Body of pancreas (tissue), 4 donors: ENCODE measurements at regions not wholly inside any gene's neighbourhood (a gene's known extent, or its start where the extent isn't known, plus 50 kb on each side); places are given as distances from the start of the nearest gene placed in this dataset.

Source experiments
- POLR2A ChIP-seq, 3 donors: fragments of 450-650 bp; IDR thresholded peaks; one replicate each; pipeline ENCODE4 v1.6.1; 2016; ENCODE audit warnings: antibody characterized with exemption in 3 of 3, mild to moderate bottlenecking in 2 of 3
- TF ChIP-seq, protein P1 (sequence below), 7 experiments: fragments of 450-650 bp in 4 of 7; fragments of 200-600 bp in 3 of 7; sonication (generic) in 3 of 7; IDR thresholded peaks; one replicate each; pipeline ENCODE4 v1.5.1; 2016 to 2019; ENCODE audit warnings: antibody characterized with exemption in 7 of 7

DNA sequence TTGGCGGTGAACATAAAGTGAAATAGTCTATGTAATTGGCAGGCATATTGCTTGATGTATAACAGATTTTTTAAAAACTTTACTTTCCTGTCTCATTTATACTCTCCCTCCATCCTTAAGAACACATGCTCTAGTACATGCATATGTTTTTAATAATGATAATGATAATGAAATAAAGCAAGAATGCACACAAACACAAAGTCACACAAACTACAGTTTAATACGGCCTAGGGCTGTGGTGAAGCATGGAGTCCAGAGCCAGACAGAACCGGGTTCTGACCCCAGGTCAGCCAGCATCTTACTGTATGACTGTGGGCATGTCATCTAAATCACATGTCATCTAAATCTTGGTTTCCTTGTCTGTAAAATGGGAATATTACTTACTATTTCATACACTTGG lies 324.9 kb upstream of the NFIA start:
- TF ChIP-seq, protein P1, sequence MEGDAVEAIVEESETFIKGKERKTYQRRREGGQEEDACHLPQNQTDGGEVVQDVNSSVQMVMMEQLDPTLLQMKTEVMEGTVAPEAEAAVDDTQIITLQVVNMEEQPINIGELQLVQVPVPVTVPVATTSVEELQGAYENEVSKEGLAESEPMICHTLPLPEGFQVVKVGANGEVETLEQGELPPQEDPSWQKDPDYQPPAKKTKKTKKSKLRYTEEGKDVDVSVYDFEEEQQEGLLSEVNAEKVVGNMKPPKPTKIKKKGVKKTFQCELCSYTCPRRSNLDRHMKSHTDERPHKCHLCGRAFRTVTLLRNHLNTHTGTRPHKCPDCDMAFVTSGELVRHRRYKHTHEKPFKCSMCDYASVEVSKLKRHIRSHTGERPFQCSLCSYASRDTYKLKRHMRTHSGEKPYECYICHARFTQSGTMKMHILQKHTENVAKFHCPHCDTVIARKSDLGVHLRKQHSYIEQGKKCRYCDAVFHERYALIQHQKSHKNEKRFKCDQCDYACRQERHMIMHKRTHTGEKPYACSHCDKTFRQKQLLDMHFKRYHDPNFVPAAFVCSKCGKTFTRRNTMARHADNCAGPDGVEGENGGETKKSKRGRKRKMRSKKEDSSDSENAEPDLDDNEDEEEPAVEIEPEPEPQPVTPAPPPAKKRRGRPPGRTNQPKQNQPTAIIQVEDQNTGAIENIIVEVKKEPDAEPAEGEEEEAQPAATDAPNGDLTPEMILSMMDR (IDR thresholded peaks at IDR 0.05), result no peak
- TF ChIP-seq POLR2A (IDR thresholded peaks at IDR 0.05), result no peak
